ENCODE measurements at regions not wholly inside any gene's neighbourhood (a gene's known extent, or its start where the extent isn't known, plus 50 kb on each side); places are given as distances from the start of the nearest gene placed in this dataset.

DNA sequence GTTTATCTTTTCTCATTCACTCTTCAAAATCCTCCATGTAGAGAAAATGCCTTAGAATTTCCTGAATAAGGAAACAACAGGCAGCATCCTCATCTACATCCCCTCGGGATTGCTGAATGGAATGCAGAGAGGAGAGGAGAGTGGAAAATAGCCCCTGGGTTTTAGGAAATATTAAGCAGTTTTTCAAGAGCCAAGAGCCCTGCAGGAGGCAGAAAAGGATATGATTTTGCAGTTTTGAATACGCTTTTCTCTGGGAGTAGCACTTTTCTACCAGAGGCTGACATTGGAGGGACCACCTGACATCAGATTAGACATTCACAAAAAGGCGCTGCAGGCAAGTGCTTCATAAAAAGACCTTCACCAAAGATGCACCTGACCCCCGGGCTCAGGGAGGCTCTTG is 362.2 kb upstream of the SFSWAP start:
- TF ChIP-seq, protein P1, sequence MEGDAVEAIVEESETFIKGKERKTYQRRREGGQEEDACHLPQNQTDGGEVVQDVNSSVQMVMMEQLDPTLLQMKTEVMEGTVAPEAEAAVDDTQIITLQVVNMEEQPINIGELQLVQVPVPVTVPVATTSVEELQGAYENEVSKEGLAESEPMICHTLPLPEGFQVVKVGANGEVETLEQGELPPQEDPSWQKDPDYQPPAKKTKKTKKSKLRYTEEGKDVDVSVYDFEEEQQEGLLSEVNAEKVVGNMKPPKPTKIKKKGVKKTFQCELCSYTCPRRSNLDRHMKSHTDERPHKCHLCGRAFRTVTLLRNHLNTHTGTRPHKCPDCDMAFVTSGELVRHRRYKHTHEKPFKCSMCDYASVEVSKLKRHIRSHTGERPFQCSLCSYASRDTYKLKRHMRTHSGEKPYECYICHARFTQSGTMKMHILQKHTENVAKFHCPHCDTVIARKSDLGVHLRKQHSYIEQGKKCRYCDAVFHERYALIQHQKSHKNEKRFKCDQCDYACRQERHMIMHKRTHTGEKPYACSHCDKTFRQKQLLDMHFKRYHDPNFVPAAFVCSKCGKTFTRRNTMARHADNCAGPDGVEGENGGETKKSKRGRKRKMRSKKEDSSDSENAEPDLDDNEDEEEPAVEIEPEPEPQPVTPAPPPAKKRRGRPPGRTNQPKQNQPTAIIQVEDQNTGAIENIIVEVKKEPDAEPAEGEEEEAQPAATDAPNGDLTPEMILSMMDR (IDR thresholded peaks at IDR 0.05), result no peak
- no peak for TF ChIP-seq POLR2A (IDR thresholded peaks at IDR 0.05)

Measured in lower leg skin (tissue), 3 donors.